Natural killer cell (primary cell): ENCODE measurements at regions not wholly inside any gene's neighbourhood (a gene's known extent, or its start where the extent isn't known, plus 50 kb on each side); places are given as distances from the start of the nearest gene placed in this dataset.

ENCODE experiments used
- ATAC-seq, 3 donors: fragments of 150-1000 bp in 2 of 3; fragments of 200-7000 bp in 1 of 3; cut with Tn5 transposase; 1 replicate in 1 of 3; 2 replicates in 2 of 3; pipeline ENCODE4 v1.10.0; 2021; ENCODE audit warnings: mild to moderate bottlenecking in 2 of 3, moderate library complexity in 2 of 3
- DNase-seq, 2 donors: peaks; one replicate each; pipeline versions ENCODE4 v3.0.0 to v3.0.0-alpha.2; 2013 to 2021; ENCODE audit warnings: mixed read lengths in 1 of 2
- H3K27ac ChIP-seq: one replicate; pipeline ENCODE4 v1.5.1; 2013; ENCODE audit warnings: mild to moderate bottlenecking, low read length
- H3K27me3 ChIP-seq: one replicate; pipeline ENCODE4 v1.6.1; 2013; ENCODE audit warnings: low read length; ENCODE audit not compliant: control insufficient read depth, insufficient read depth
- H3K36me3 ChIP-seq: one replicate; pipeline ENCODE4 v1.6.1; 2013; ENCODE audit warnings: low read length; ENCODE audit not compliant: control insufficient read depth, insufficient read depth
- H3K4me1 ChIP-seq: one replicate; pipeline ENCODE4 v1.6.1; 2013; ENCODE audit warnings: low read length; ENCODE audit not compliant: control insufficient read depth, insufficient read depth
- H3K4me3 ChIP-seq: one replicate; pipeline ENCODE4 v1.5.1; 2013; ENCODE audit warnings: low read length
- H3K9me3 ChIP-seq: one replicate; pipeline ENCODE4 v1.6.1; 2013; ENCODE audit warnings: low read length; ENCODE audit not compliant: control insufficient read depth, insufficient read depth
- H3K27ac Mint-ChIP-seq, 2 donors: one replicate each; pipeline ENCODE4 v1.8.0; 2022; ENCODE audit warnings: mild to moderate bottlenecking in 2 of 2, mixed read lengths in 2 of 2, moderate library complexity in 1 of 2
- H3K27me3 Mint-ChIP-seq, 2 donors: one replicate each; pipeline ENCODE4 v1.8.0; 2022; ENCODE audit warnings: low read depth in 2 of 2, mixed read lengths in 2 of 2
- H3K36me3 Mint-ChIP-seq: one replicate; pipeline ENCODE4 v1.8.0; 2022; ENCODE audit warnings: mixed read lengths
- H3K4me1 Mint-ChIP-seq, 2 donors: one replicate each; pipeline ENCODE4 v1.8.0; 2022; ENCODE audit warnings: mixed read lengths in 2 of 2
- H3K4me3 Mint-ChIP-seq: one replicate; pipeline ENCODE4 v1.8.0; 2022; ENCODE audit warnings: mild to moderate bottlenecking, moderate library complexity, mixed read lengths
- H3K9me3 Mint-ChIP-seq, 2 donors: one replicate each; pipeline ENCODE4 v1.8.0; 2022; ENCODE audit warnings: mixed read lengths in 2 of 2
- WGBS: methylation state at CpG from one replicate; pipeline ENCODE4 v1.1.7; 2013; ENCODE audit warnings: missing lambda C conversion rate; ENCODE audit not compliant: insufficient coverage; 5-methylcytosine and 5-hydroxymethylcytosine counted together
- intact Hi-C: fragments of 100-400 bp; cut with micrococcal nuclease; formaldehyde crosslinking; loops from one replicate; pipeline ENCODE4 v1.14.2; 2022
- TF ChIP-seq, protein P1 (sequence below): fragments of 200-600 bp; IDR thresholded peaks from one replicate; pipeline ENCODE4 v1.8.0; 2022; ENCODE audit warnings: antibody characterized with exemption

DNA sequence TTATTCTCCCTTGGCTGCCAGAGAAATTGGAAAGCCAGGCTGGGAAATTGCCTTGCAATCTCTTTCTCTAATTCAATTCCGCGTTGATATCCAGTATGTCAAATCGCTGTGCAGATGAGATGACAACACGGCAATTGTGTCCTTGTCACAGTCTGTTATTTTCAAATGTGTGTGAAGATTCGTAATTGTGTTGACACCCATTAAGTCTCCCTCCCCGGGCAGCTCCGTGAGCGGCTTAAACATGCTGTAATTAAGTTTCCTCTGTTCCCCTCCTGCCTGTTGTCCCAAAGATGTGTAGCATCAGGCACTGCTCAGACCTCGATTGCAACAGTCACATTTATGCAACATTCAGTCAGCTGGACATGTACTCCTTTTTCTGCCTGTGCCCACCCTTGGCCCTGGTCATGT, 209.5 kb downstream of the LPIN1 start:
- intact Hi-C loops, result no loop called here
- H3K27ac Mint-ChIP-seq, result no peak overlapping the region
- H3K9me3 Mint-ChIP-seq, result no peaks in the 10 kb centered on the region

DNA sequence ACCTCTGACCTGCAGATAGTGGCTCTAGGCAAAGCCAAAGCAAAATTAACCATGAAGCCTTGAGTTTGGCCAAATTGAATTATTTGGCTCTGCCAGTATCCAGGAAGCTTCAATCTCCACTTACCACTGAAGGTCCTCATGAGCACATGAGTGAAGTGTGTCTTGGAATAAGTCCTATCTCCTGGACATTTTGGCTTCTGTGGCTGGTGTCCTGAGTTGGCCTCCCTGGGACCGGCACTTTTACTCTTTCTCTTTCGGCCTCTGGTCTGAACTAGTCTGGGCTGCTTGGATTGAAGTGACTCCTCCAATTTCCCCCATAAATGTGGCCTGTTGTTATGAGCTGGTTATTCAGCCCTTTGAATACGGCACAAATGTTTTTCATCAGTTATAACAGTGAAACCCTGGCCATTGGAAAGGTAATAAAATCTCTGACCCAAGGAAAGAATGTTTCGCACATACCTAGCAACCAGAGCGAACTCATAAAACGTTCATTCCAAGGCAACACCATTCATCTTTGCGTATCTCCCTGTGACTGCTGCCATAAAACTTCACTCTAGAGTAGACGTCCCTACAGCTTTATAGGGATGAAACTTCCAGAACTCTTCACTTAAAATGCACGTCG, 216.4 kb downstream of the LPIN1 start:
- Mint-ChIP-seq H3K9me3 (no peaks in the 10 kb centered on the region), H3K4me1 (no peaks in the 10 kb centered on the region), H3K27ac (no peak overlapping the region), H3K36me3 (peaks cover 6% of the 10 kb centered on the region), H3K4me3 (no peak overlapping the region), H3K27me3 (peaks cover 32% of the 10 kb centered on the region in 2 donors)
- no peaks in the 10 kb centered on the region for H3K27me3 ChIP-seq
- no peaks in the 10 kb centered on the region for H3K4me1 ChIP-seq
- DNase-seq, result no peak
- no peak overlapping the region for H3K4me3 ChIP-seq
- WGBS, result 93% methylated on average over 10 of the region's 10 CpGs
- TF ChIP-seq, protein P1, sequence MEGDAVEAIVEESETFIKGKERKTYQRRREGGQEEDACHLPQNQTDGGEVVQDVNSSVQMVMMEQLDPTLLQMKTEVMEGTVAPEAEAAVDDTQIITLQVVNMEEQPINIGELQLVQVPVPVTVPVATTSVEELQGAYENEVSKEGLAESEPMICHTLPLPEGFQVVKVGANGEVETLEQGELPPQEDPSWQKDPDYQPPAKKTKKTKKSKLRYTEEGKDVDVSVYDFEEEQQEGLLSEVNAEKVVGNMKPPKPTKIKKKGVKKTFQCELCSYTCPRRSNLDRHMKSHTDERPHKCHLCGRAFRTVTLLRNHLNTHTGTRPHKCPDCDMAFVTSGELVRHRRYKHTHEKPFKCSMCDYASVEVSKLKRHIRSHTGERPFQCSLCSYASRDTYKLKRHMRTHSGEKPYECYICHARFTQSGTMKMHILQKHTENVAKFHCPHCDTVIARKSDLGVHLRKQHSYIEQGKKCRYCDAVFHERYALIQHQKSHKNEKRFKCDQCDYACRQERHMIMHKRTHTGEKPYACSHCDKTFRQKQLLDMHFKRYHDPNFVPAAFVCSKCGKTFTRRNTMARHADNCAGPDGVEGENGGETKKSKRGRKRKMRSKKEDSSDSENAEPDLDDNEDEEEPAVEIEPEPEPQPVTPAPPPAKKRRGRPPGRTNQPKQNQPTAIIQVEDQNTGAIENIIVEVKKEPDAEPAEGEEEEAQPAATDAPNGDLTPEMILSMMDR, result no peak
- intact Hi-C loops, result no loop called here
- H3K9me3 ChIP-seq, result no peaks in the 10 kb centered on the region
- ATAC-seq, result no peak
- H3K36me3 ChIP-seq, result no peaks in the 10 kb centered on the region
- H3K27ac ChIP-seq, result no peak overlapping the region

More for the DNA sequence above, 209.5 kb downstream of the LPIN1 start:
- Histone ChIP-seq H3K36me3 (no peaks in the 10 kb centered on the region), H3K4me1 (peaks cover 3% of the 10 kb centered on the region), H3K4me3 (no peak overlapping the region), H3K9me3 (no peaks in the 10 kb centered on the region), H3K27ac (no peak overlapping the region), H3K27me3 (no peaks in the 10 kb centered on the region)
- no peak for DNase-seq
- TF ChIP-seq, protein P1, result no peak
- Mint-ChIP-seq H3K4me3 (no peak overlapping the region), H3K27me3 (peaks cover 36 to 52% of the 10 kb centered on the region in 2 donors), H3K36me3 (no peaks in the 10 kb centered on the region), H3K4me1 (peaks cover 3 to 5% of the 10 kb centered on the region in 2 donors)
- 90% methylated on average over 9 of the region's 9 CpGs for WGBS
- no peak for ATAC-seq

DNA sequence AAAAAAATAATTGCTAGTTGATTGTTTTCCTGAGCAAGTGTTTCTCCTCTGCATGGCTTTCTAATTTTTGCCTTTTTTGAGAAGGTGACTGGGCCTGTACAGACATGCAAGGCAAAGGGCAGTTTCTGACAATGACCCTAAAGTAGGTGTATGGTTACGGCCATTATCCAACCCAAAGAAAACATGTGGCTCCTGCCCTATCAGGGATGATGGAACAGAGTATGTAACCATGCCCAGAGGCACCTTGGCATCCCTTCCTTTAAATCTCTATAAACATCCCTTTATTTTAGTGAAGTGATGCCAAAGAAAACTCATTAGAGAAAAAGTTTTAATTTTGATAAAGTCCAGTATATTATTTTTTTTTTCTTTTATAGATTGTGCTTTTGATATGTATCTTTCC, 217.5 kb downstream of the LPIN1 start:
- peaks cover 6% of the 10 kb centered on the region for H3K36me3 Mint-ChIP-seq
- Histone ChIP-seq H3K27ac (no peak overlapping the region), H3K4me3 (no peak overlapping the region), H3K4me1 (no peaks in the 10 kb centered on the region), H3K36me3 (no peaks in the 10 kb centered on the region), H3K9me3 (no peaks in the 10 kb centered on the region), H3K27me3 (peaks cover under 1% of the 10 kb centered on the region)
- peaks cover 30 to 36% of the 10 kb centered on the region in 2 donors for H3K27me3 Mint-ChIP-seq
- no peak for ATAC-seq
- H3K27ac Mint-ChIP-seq, result no peak overlapping the region
- no peak for DNase-seq
- TF ChIP-seq, protein P1, result no peak
- H3K4me1 Mint-ChIP-seq, result no peaks in the 10 kb centered on the region
- WGBS, result 100% methylated on average over 1 of the region's 1 CpG
- H3K4me3 Mint-ChIP-seq, result no peak overlapping the region
- intact Hi-C loops, result no loop called here
- H3K9me3 Mint-ChIP-seq, result no peaks in the 10 kb centered on the region

DNA sequence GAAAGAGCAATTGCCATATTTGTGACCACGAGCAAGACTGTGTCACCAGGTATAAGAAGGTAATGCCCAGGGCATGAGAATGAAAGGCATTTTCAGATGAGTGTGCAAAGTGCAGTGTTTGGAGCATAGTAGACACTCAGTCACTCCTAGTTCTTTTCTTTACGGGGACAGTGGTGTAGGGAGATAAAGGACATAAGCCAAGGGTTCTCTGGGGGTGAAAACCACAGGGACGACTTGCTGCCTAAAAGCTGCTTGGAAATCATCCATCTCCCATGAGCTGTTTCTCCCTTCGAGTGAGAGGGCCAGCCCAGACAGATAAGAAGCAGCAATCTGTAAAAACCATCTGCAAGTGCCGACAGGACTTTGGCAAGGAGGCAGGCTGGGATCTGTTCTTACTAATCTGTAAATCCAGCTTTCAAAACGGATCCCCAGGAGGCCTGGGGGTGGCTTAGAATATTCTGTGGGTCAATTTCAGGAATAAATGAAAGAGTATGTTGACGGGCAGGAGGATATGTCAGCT, 221.6 kb downstream of the LPIN1 start:
- H3K36me3 Mint-ChIP-seq, result peaks cover 26% of the 10 kb centered on the region
- 45% methylated on average over 7 of the region's 7 CpGs for WGBS
- Histone ChIP-seq H3K27ac (no peak overlapping the region), H3K36me3 (no peaks in the 10 kb centered on the region), H3K4me3 (no peak overlapping the region), H3K27me3 (peaks cover 2% of the 10 kb centered on the region), H3K4me1 (no peaks in the 10 kb centered on the region), H3K9me3 (no peaks in the 10 kb centered on the region)
- H3K4me3 Mint-ChIP-seq, result no peak overlapping the region
- intact Hi-C loops, result no loop called here
- peaks cover 0 to 2% of the 10 kb centered on the region in 2 donors for H3K9me3 Mint-ChIP-seq
- no peak for DNase-seq
- no peaks in the 10 kb centered on the region for H3K4me1 Mint-ChIP-seq
- H3K27me3 Mint-ChIP-seq, result peaks cover 49 to 50% of the 10 kb centered on the region in 2 donors
- no peak for ATAC-seq
- TF ChIP-seq, protein P1, result no peak
- H3K27ac Mint-ChIP-seq, result no peak overlapping the region
